Glomerular endothelial cell (primary cell): ENCODE measurements at regions not wholly inside any gene's neighbourhood (a gene's known extent, or its start where the extent isn't known, plus 50 kb on each side); places are given as distances from the start of the nearest gene placed in this dataset.

ENCODE experiments used
- DNase-seq: peaks from one replicate; pipeline ENCODE4 v3.0.0-alpha.2; 2011; ENCODE audit warnings: low read depth, low spot score; ENCODE audit errors: extremely low read depth

DNA sequence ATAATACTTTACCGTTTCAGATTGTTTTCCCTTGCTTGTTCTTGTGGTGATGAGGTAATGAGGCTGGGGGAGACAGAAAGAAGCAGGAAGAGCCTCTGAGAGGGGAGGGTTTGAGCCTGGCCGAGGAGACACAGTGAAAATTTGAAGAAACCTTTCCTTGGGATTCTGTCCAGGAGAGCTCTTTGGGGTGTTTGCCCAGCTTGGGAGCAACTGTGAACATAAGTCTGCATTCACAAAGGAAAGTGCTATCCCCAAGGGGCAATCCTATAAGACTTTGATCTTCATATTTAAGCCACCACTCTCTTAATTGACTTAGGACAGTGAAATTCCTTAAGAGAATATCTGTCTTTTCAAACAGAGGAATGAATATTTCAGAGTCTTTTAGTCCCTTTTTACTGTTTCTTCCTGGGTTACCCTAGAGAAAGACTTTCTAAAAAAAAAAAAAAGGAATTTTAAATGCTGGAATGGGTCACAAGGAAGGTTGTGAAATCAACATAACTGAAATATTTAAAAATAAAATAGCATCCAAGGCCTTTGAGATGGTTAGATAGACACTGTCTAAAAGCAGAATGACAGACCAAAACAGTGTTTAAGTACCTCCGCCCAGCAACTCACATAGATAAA lies 52.5 kb upstream of the STAM2 start:
- no peak for DNase-seq

- no peak for DNase-seq
Measured at GRCh38 chr2:152231446-152231845, 55.9 kb upstream of the STAM2 start.

DNA sequence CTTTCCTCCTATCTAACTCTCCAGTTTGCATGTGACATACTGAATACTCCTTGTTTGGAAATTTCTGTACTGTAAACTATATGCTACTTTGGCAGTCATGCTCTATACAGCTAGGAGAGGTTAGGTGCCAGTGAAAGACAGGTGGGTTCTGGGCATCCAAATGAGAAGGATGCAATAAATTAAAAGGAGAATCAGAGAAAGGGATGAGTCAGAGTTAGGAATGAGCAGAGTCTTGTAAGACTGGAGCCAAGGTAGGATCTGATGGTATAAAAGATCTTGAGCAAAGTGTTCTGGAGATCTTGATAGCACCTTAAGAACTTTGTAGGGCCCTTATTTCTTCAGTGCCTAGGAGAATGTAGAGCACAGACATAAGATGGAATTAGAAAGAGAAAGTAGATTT lies 58.7 kb upstream of the STAM2 start:
- DNase-seq: no peak

GRCh38 chr2:152236191-152236925 lies 60.8 kb upstream of the STAM2 start:
- no peak for DNase-seq

DNA sequence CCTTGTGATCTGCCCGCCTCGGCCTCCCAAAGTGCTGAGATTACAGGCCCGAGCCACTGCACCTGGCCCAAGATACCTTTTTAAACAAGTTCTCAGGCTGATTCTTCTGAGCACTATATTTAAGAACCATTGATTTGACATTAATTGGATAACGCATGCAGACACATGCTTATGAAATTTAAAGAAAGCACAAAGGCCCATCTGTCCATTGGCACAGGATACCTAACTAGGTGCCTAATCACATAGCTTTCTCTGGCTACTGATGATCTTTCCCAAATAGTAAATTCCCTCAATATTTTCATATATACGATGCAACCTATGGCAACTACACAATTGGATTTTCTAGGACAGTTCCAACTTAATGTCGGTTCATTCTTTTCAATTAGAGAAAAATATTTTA lies 62.5 kb upstream of the STAM2 start:
- no peak for DNase-seq

GRCh38 chr2:152240559-152241231 lies 65.1 kb upstream of the STAM2 start:
- DNase-seq: peak; percentile 84

DNA sequence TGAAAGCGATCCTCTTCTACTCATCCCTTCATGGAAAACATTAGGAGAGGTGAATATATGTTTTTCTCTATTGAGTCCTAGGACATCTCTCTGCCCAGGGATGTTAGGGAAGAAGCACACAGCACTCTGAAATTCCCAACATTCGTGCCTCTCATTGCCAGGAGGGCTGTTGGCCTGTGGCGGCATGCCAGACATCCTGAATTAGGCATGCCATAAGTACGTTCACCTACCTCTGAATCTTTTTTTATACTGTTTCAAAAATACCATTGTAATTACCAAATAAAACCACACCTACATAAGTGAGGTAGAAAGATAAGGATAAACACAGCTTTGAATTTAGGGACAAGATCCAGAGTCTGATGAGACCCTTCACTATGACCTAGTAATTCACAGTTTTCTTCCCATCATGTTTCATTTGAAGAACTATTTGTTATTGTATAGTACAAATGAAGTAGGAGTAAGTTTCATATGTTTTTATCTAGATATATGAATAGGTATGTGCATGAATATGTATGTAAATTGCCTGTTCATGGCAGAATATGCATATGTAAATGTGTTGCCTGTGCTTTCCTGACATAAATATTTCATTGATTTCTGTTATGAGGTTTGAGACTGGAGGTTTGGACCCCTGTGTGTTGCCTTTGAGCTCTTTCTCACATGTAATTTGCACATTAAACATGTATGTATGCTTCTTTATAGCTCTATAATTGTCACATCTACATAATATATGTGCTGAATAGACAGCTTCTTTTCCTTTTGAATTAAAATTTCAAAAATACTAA lies 66.6 kb upstream of the STAM2 start:
- no peak for DNase-seq

GRCh38 chr2:152242787-152243472 lies 67.4 kb upstream of the STAM2 start:
- no peak for DNase-seq

- no peak for DNase-seq
Measured at GRCh38 chr2:152243761-152244640, 68.4 kb upstream of the STAM2 start.

GRCh38 chr2:152245653-152246052 lies 70.1 kb upstream of the STAM2 start:
- DNase-seq: no peak

- DNase-seq: no peak
Measured at GRCh38 chr2:152246686-152247336, 71.2 kb upstream of the STAM2 start.

DNA sequence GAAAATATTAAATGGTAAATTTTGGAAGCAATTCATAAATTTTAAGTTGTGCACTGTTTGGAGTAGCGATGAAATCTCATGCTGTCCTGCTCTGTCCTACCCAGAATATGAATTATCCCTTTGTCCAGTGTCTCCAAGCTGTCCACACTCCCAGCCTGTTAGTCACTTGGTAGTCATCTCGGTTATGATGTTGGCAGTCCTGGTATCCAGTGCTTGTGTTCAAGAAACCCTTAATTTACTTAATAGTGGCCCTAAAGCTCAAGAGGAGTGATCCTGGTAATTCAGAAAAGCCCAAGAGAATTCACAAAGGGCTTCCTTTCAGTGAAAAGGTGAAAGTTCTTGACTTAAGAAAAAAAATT lies 71.8 kb upstream of the STAM2 start:
- no peak for DNase-seq

DNA sequence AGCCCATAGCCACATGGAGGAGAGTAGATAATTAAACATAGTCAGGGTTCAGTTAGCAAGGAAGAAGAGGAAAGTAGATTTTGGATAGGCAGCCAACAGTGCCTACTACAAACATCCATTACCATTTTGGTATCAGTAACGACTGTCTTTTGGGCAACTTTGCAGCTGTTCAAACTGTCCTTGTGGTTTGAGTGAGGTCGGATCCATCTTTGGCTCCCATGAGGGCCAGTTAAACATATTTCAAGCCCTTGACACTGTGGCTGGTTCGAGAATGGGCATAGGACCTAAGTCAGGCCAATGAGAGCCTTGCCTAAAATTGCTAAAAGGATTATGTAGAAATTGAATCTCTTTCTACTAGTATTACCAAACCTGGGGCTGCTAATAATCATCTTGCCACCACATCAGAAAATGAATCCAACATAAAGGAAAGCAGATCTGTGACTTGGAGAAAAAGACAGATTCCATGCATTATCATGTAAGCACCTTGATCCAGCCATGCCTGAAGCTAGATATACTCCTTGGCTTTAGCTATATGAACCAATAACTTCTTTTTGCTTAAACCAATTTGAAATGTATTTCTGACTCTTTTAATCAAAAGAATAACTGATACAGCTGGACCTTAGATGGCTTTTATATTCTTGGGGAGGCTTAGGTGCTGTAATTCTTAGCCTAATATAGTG lies 75.0 kb upstream of the STAM2 start:
- no peak for DNase-seq

GRCh38 chr2:152251211-152251610 lies 75.6 kb upstream of the STAM2 start:
- DNase-seq: no peak

DNA sequence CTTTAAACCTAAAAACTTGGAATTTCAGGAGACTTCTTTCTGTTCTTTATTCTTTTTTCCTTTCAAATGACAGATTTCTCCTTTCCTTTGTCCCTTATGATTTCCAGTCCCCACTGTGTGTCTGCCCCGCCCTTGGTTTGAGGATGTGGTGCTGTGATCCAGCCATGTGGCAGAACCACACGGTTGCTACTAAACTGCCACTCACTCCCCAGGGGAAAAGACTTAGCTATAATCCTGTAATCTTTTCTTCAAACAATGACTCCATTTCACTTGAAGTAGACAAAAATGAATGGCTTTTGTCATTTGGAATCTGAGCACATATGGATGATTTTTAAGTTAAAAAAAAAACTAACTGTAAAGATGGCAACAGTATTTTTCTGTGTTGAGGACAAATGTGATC lies 76.2 kb upstream of the STAM2 start:
- no peak for DNase-seq

- DNase-seq: no peak
Measured at GRCh38 chr2:152254486-152254885, 78.9 kb upstream of the STAM2 start.

- no peak for DNase-seq
Measured at GRCh38 chr2:152254976-152255375, 79.4 kb upstream of the STAM2 start.

DNA sequence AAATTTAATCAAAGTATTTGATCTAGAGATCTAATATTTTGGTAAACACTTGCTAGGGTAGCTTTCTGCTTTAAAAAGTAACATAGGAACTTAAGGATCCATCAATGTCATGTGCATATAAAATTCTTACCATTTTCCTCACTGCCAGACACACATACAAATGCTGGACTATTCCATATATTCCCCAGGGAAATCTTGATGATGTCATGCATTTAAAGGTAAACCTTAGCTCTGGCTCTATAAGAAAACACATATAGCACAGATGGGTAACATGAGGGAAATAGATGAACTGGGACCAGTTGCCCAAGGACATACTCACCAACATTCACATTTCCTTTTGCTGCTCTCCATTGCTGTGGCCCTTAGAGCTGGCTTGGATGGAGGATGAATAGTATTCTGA lies 79.1 kb upstream of the FMNL2 start:
- no peak for DNase-seq

DNA sequence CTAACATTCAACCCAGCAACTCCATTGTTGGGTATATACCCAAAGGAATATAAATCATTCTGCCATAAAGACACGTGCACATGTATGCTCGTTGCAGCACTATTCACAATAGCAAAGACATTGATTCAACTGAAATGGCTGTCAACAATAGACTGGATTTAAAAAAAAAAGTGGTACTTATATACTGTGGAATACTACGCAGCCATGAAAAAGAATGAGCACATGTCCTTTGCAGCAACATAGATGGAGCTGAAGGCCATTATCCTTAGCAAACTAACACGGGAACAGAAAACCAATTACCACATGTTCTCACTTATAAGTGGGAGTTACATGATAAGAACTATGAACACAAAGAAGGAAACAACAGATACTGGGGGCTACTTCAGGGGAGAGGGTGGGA lies 74.0 kb upstream of the FMNL2 start:
- no peak for DNase-seq
